H1 (cell line): ENCODE measurements at regions not wholly inside any gene's neighbourhood (a gene's known extent, or its start where the extent isn't known, plus 50 kb on each side); places are given as distances from the start of the nearest gene placed in this dataset.

Experiments
- CEBPB ChIP-seq: IDR thresholded peaks from 2 replicates; pipeline ENCODE4 v1.6.1; 2012; ENCODE audit warnings: low read depth, low read length
- CTCF ChIP-seq, 3 experiments: IDR thresholded peaks; 1 replicate in 2 of 3; 2 replicates in 1 of 3; pipeline versions ENCODE4 v1.5.1 to v1.6.1; 2011; ENCODE audit warnings: low read length in 3 of 3, mild to moderate bottlenecking in 3 of 3, inconsistent platforms in 2 of 3, low read depth in 1 of 3, moderate library complexity in 1 of 3; ENCODE audit not compliant: insufficient read depth in 1 of 3; ENCODE audit errors: control extremely low read depth in 1 of 3
- EGR1 ChIP-seq: IDR thresholded peaks from 2 replicates; pipeline ENCODE4 v1.6.1; 2011; ENCODE audit warnings: low read depth, low read length, borderline replicate concordance
- EP300 ChIP-seq, 2 experiments: IDR thresholded peaks; 1 replicate in 1 of 2; 2 replicates in 1 of 2; pipeline ENCODE4 v1.6.1; 2011 to 2012; ENCODE audit warnings: low read depth in 2 of 2, low read length in 2 of 2, mild to moderate bottlenecking in 2 of 2, borderline replicate concordance in 1 of 2, inconsistent platforms in 1 of 2, moderate library complexity in 1 of 2
- JUND ChIP-seq: IDR thresholded peaks from 2 replicates; pipeline ENCODE4 v1.6.1; 2011; ENCODE audit warnings: mild to moderate bottlenecking, improper control_type of control experiment, low read length
- MAFK ChIP-seq: IDR thresholded peaks from 2 replicates; pipeline ENCODE4 v1.6.1; 2012; ENCODE audit warnings: low read depth, mild to moderate bottlenecking, improper control_type of control experiment, low read length
- POLR2A ChIP-seq, 2 experiments: IDR thresholded peaks; 1 replicate in 1 of 2; 2 replicates in 1 of 2; pipeline ENCODE4 v1.6.1; 2011; ENCODE audit warnings: low read depth in 2 of 2, low read length in 2 of 2, mild to moderate bottlenecking in 2 of 2; ENCODE audit errors: control extremely low read depth in 1 of 2
- RNF2 ChIP-seq: fragments of 200-900, 300-1000 bp; sonication (generic); IDR thresholded peaks from 2 replicates; pipeline ENCODE4 v1.7.1; 2016; ENCODE audit warnings: borderline replicate concordance, low read depth, mild to moderate bottlenecking, antibody characterized with exemption, low read length; ENCODE audit not compliant: poor library complexity, severe bottlenecking; ENCODE audit errors: missing control alignments
- SAP30 ChIP-seq: fragments of 300-600 bp; sonication (generic); IDR thresholded peaks from 2 replicates; pipeline ENCODE4 v1.7.1; 2012; ENCODE audit warnings: low read length, moderate library complexity, mild to moderate bottlenecking, inconsistent platforms; ENCODE audit not compliant: insufficient read depth, insufficient replicate concordance
- SIX5 ChIP-seq: IDR thresholded peaks from 2 replicates; pipeline ENCODE4 v1.6.1; 2011; ENCODE audit warnings: mild to moderate bottlenecking, low read depth, low read length
- SP4 ChIP-seq: IDR thresholded peaks from 2 replicates; pipeline ENCODE4 v1.6.1; 2012; ENCODE audit warnings: low read length, inconsistent platforms
- TEAD4 ChIP-seq: IDR thresholded peaks from 2 replicates; pipeline ENCODE4 v1.6.1; 2012; ENCODE audit warnings: low read depth, low read length, inconsistent platforms, mixed read lengths
- USF2 ChIP-seq: IDR thresholded peaks from 2 replicates; pipeline ENCODE4 v1.6.1; 2011; ENCODE audit warnings: low read length, improper control_type of control experiment

GRCh38 chr5:128667152-128667551 is 129.1 kb upstream of the FBN2 start:
- TF ChIP-seq TEAD4 = no peak
- TF ChIP-seq EGR1 = no peak
- no peak for TF ChIP-seq SP4
- no peak for TF ChIP-seq SAP30
- TF ChIP-seq USF2 = no peak
- TF ChIP-seq CTCF (IDR thresholded peaks at IDR 0.05; ENCODE audit: control extremely low read depth in 1 of 3, insufficient read depth in 1 of 3, low read depth in 1 of 3, low read length in 3 of 3) = peak in 2 of 3 experiments; percentile 25 to 45; a peak in 2 of 4 replicates
- no peak for TF ChIP-seq SIX5
- no peak for TF ChIP-seq CEBPB
- TF ChIP-seq POLR2A (IDR thresholded peaks at IDR 0.05; ENCODE audit: control extremely low read depth in 1 of 2, low read depth in 2 of 2, low read length in 2 of 2) = no peak
- TF ChIP-seq MAFK = no peak
- TF ChIP-seq RNF2 = no peak
- TF ChIP-seq EP300 (IDR thresholded peaks at IDR 0.05; ENCODE audit: borderline replicate concordance in 1 of 2, low read depth in 2 of 2, low read length in 2 of 2) = no peak
- no peak for TF ChIP-seq JUND
